Nephron progenitor cell (in vitro differentiated cells): ENCODE measurements at regions not wholly inside any gene's neighbourhood (a gene's known extent, or its start where the extent isn't known, plus 50 kb on each side); places are given as distances from the start of the nearest gene placed in this dataset.

Source experiments
- DNase-seq: peaks from one replicate; pipeline ENCODE4 v3.0.0; 2021
- H3K27ac Mint-ChIP-seq: 2 replicates; pipeline ENCODE4 v1.8.0; 2021; ENCODE audit warnings: mild to moderate bottlenecking, moderate library complexity, mixed read lengths
- H3K27me3 Mint-ChIP-seq: 2 replicates; pipeline ENCODE4 v1.8.0; 2021; ENCODE audit warnings: mild to moderate bottlenecking, low read depth, mixed read lengths; ENCODE audit not compliant: poor library complexity
- H3K36me3 Mint-ChIP-seq: 2 replicates; pipeline ENCODE4 v1.8.0; 2021; ENCODE audit warnings: low read depth, mixed read lengths
- H3K4me1 Mint-ChIP-seq: 2 replicates; pipeline ENCODE4 v1.8.0; 2021; ENCODE audit warnings: mixed read lengths
- H3K4me3 Mint-ChIP-seq: 2 replicates; pipeline ENCODE4 v1.8.0; 2021; ENCODE audit warnings: mild to moderate bottlenecking, moderate library complexity, mixed read lengths
- H3K9me3 Mint-ChIP-seq: 2 replicates; pipeline ENCODE4 v1.8.0; 2021; ENCODE audit warnings: mild to moderate bottlenecking, moderate library complexity, mixed read lengths
- TF ChIP-seq, protein P1 (sequence below): fragments of 200-600 bp; sonication (generic); IDR thresholded peaks from 2 replicates; pipeline ENCODE4 v1.5.0; 2021; ENCODE audit warnings: antibody characterized with exemption

GRCh38 chrX:30949554-30949953, 60.5 kb upstream of the TAB3 start:
- TF ChIP-seq, protein P1, sequence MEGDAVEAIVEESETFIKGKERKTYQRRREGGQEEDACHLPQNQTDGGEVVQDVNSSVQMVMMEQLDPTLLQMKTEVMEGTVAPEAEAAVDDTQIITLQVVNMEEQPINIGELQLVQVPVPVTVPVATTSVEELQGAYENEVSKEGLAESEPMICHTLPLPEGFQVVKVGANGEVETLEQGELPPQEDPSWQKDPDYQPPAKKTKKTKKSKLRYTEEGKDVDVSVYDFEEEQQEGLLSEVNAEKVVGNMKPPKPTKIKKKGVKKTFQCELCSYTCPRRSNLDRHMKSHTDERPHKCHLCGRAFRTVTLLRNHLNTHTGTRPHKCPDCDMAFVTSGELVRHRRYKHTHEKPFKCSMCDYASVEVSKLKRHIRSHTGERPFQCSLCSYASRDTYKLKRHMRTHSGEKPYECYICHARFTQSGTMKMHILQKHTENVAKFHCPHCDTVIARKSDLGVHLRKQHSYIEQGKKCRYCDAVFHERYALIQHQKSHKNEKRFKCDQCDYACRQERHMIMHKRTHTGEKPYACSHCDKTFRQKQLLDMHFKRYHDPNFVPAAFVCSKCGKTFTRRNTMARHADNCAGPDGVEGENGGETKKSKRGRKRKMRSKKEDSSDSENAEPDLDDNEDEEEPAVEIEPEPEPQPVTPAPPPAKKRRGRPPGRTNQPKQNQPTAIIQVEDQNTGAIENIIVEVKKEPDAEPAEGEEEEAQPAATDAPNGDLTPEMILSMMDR, result no peak
- Mint-ChIP-seq H3K27me3 (peaks cover 4% of the 10 kb centered on the region), H3K36me3 (no peaks in the 10 kb centered on the region), H3K4me1 (peaks cover 6% of the 10 kb centered on the region), H3K9me3 (peaks cover 51% of the 10 kb centered on the region), H3K4me3 (no peak overlapping the region), H3K27ac (no peak overlapping the region)
- no peak for DNase-seq

DNA sequence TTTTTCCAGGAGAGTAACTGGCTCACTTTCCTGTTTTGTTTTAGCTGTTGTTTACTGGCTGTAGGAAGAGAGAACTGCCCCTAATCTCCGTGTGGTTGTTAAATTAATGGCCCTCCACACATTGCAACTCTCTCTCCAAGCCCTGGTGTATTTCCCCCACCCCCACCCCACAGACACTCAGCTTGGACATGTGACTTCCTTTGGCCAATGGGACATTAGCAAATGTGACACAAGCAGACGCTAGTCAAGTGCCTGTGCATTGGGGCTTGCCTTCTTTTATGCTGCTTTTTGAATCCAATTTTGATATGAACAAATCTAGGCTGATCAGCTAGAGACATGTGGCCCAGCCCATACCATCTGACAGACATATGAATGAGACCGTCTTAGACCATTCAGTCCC, 59.6 kb upstream of the TAB3 start:
- H3K9me3 Mint-ChIP-seq, result peaks cover 53% of the 10 kb centered on the region
- no peaks in the 10 kb centered on the region for H3K36me3 Mint-ChIP-seq
- TF ChIP-seq, protein P1, result no peak
- no peak for DNase-seq
- H3K4me1 Mint-ChIP-seq, result peaks cover 9% of the 10 kb centered on the region
- H3K4me3 Mint-ChIP-seq, result no peak overlapping the region
- no peak overlapping the region for H3K27ac Mint-ChIP-seq
- H3K27me3 Mint-ChIP-seq, result peaks cover 4% of the 10 kb centered on the region

DNA sequence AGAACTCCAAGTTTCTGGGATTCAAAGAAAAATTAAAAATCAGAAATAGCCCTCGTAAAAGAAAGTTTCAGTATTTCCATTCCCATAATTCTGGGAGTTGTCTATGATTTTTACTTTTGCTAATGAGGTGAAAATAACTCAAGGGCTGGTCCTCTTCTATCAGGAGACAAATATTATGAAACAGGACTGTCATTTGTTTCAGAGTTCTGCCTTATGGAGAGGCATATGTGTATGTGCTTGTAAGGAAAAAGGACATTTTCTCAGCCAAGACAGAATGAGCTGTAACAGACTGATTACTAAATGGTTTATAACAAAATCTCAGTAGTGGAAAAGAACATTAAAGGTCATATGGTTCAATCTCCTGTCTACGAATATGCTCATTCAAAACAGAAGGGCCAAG, 59.0 kb upstream of the TAB3 start:
- Mint-ChIP-seq H3K27ac (no peak overlapping the region), H3K4me1 (peaks cover 9% of the 10 kb centered on the region), H3K9me3 (peaks cover 53% of the 10 kb centered on the region), H3K27me3 (peaks cover 4% of the 10 kb centered on the region), H3K4me3 (no peak overlapping the region), H3K36me3 (no peaks in the 10 kb centered on the region)
- TF ChIP-seq, protein P1, result no peak
- DNase-seq, result no peak

GRCh38 chrX:30943984-30944383, 54.9 kb upstream of the TAB3 start:
- no peak for DNase-seq
- TF ChIP-seq, protein P1, result no peak
- Mint-ChIP-seq H3K4me3 (no peak overlapping the region), H3K4me1 (peaks cover 6% of the 10 kb centered on the region), H3K36me3 (no peaks in the 10 kb centered on the region), H3K27ac (no peak overlapping the region), H3K9me3 (peaks cover 31% of the 10 kb centered on the region), H3K27me3 (peaks cover 2% of the 10 kb centered on the region)

DNA sequence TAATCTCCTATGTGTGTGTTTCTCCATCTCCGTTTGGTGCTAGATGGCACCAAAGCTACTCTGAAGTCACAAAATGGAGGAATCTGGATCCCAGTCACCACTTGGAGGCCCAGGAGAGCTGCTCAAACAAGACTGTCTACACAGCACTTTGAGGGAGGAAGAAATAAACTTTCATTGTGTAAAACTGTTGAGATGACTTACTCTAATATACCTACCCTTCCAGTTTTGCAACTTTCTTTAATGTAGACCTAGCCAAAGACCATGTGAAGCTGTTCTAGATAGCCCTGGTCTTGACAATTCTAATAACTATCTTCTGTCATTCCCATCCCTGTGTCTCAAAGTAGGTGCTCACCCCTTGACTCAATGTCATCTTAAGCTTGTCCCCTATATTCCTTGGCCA, 52.8 kb upstream of the TAB3 start:
- Mint-ChIP-seq H3K4me3 (no peak overlapping the region), H3K27me3 (peaks cover 2% of the 10 kb centered on the region), H3K4me1 (peaks cover 3% of the 10 kb centered on the region), H3K9me3 (peaks cover 31% of the 10 kb centered on the region), H3K36me3 (no peaks in the 10 kb centered on the region), H3K27ac (no peak overlapping the region)
- DNase-seq, result no peak
- TF ChIP-seq, protein P1, result no peak

GRCh38 chrX:30939928-30940327, 50.9 kb upstream of the TAB3 start:
- TF ChIP-seq, protein P1, result no peak
- H3K9me3 Mint-ChIP-seq, result peaks cover 36% of the 10 kb centered on the region
- H3K4me3 Mint-ChIP-seq, result no peak overlapping the region
- peaks cover 3% of the 10 kb centered on the region for H3K4me1 Mint-ChIP-seq
- no peaks in the 10 kb centered on the region for H3K36me3 Mint-ChIP-seq
- no peak overlapping the region for H3K27ac Mint-ChIP-seq
- no peak for DNase-seq
- H3K27me3 Mint-ChIP-seq, result peaks cover 2% of the 10 kb centered on the region
